GM13977 (cell line): ENCODE measurements at regions not wholly inside any gene's neighbourhood (a gene's known extent, or its start where the extent isn't known, plus 50 kb on each side); places are given as distances from the start of the nearest gene placed in this dataset.

ENCODE experiments used
- DNase-seq: peaks from one replicate; pipeline ENCODE4 v3.0.0; 2012; ENCODE audit warnings: low spot score
- in situ Hi-C: fragments of 300-500 bp; cut with MboI; formaldehyde crosslinking; loops from one replicate; pipeline ENCODE4 v1.12.0; 2022; ENCODE audit warnings: low sequenced_read_pairs, low pct_unique_long_range_greater_than_20kb, mixed read lengths, inconsistent platforms; ENCODE audit not compliant: unreplicated experiment
- TF ChIP-seq, protein P1 (sequence below): IDR thresholded peaks from 2 replicates; pipeline ENCODE4 v1.5.1; 2012; ENCODE audit warnings: mild to moderate bottlenecking, control low read depth; ENCODE audit not compliant: insufficient read depth; ENCODE audit errors: extremely low read depth, missing control alignments

DNA sequence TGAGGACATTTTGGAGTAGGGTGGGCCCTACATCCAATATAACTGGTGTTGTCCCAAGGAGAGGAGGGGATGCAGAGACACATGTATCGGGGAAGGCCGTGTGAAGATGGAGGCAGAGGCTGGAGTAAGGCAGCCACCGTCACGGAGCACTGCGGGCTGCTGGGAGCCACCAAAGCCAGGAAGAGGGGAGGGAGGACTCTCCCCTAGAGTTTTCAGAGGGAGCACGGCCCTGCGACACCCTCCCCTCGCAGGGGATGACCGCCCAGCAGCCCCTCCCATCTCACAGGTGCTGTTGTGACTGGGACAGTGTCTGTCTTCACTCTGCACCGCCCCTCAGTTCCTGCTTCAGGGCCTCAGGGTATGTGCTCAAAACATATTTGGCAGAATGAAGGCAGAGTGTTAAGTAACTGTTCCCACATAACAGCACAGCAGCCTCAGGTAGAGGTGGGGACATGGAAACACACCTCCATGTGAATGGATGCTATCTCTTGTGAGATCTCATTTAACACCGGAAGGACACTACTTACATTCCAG lies 82.2 kb downstream of the RBFOX3 start:
- TF ChIP-seq, protein P1, sequence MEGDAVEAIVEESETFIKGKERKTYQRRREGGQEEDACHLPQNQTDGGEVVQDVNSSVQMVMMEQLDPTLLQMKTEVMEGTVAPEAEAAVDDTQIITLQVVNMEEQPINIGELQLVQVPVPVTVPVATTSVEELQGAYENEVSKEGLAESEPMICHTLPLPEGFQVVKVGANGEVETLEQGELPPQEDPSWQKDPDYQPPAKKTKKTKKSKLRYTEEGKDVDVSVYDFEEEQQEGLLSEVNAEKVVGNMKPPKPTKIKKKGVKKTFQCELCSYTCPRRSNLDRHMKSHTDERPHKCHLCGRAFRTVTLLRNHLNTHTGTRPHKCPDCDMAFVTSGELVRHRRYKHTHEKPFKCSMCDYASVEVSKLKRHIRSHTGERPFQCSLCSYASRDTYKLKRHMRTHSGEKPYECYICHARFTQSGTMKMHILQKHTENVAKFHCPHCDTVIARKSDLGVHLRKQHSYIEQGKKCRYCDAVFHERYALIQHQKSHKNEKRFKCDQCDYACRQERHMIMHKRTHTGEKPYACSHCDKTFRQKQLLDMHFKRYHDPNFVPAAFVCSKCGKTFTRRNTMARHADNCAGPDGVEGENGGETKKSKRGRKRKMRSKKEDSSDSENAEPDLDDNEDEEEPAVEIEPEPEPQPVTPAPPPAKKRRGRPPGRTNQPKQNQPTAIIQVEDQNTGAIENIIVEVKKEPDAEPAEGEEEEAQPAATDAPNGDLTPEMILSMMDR: no peak
- in situ Hi-C loops: no loop called here
- DNase-seq: no peak

DNA sequence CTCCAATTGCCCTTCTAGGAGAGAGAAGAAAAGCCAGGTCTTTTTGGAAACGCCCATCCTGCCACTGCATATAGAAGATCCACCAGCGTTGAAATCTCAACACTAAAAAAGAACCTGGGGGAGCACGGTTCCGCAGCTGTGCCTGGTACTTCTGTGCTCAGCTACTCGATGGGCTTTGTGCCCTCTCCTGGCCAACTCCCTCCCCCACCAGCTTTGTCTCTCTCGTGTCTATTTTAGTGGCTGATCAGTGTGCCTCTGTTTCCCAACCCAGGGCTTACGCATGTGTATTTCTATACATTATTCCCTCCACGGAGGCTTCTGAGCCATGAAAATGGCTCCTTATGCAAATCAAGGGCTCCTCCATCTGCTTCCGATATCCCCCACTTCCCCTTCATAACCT lies 83.5 kb downstream of the RBFOX3 start:
- TF ChIP-seq, protein P1: no peak
- DNase-seq: no peak
- in situ Hi-C loops: no loop called here

DNA sequence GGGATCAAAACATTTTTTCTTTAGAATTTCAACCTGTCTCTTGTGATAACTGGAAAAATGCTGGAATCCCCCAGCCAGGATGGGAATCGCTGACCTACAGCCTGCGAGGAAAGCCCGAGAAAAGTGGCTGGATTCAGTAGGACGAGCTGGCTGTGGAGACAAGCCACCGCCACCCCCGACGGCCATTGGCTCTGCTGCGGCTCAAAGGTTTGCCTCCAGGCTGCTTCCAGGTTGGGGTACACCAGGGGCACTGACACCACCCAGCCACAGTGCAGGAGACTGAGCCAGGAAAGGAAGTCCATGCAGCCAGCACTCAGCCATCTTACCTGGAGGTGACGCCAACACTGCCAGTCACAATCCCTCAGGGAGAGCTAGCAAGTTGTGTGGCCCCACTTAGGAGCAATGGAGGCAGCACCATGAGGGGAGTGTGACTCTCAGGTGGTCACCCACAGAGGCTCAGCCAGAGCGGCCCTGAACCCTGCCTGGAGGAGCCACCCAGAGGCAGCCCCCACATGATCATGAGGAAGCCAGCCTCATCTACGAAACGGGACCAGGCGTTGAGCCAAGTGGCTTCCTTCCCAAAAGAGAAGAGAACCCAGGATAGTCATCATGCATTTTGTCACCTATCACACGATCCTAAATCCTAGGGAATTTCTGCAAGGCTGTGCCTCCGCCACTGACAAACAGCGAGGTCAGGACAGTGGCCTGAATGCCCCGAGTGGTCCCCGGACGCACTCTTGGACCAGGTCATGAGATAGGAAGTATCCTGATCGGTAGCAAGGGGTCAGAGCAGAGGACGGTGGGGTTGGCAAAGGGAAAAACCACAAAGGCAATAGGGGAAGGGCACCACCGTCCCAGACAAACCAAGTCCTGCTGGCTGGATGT lies 84.8 kb downstream of the RBFOX3 start:
- TF ChIP-seq, protein P1: no peak
- in situ Hi-C loops: no loop called here
- DNase-seq: no peak

DNA sequence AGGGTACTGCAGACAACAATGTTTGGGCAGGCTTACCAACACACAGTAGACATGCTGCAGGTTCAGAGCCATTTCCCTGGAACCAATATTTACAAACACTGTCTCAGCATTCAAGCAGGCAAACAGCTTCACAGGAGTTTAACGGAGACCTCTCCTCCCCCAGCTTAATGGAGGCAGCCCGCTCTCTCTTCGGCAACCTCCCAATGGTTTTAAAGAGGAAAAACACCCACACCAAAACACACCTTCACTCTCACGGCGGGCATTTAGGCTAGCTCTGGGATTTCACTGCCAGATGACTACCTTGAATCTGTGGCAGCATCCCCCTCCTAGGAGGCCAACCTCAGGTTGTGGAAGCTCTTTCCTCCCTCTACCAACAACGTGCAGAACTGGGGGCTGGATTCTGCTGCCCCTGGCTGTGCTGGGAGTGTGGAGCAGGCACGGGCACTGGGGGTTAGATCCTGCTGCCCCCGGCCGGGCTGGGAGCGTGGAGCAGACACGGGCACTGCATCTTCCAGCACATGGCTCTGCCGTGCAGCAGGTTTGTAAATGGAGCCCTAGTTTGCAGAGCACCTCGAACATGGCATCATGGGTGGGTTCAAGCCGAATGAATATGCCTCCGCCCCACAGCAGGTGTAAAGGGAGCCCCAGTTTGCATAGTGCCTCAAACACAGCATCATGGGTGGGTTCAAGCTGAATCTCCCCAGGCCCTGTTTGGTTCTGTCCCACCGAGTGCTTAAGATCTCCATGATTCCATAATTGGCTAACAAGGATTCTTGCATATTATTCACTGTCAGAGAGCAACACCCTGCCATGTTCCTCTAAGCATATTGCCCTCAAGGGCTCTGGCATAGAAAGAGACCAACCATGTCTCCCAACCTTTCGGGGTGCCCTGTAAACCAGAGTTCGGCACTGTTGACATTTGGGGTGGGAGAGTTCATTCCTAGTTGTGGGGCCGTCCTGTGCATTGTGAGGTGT lies 86.4 kb downstream of the RBFOX3 start:
- in situ Hi-C loops: no loop called here
- DNase-seq: no peak
- TF ChIP-seq, protein P1: no peak

GRCh38 chr17:79522414-79522813 lies 88.4 kb downstream of the RBFOX3 start:
- in situ Hi-C loops: no loop called here
- TF ChIP-seq, protein P1: no peak
- DNase-seq: no peak

DNA sequence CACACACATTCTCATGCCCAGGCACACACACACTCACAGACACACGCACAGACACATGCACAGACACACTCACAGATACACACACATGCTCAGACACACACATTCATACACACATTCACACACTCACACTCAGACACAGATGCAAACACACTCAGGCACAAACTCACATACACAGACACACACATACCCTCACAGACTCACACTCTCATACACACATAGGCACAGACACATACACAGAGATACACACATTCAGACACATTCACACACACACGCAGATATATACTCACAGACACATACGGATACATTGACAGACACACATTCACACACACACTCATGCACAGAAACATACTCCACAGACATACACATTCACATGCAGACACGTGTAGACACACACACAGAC lies 89.6 kb downstream of the RBFOX3 start:
- TF ChIP-seq, protein P1: no peak
- in situ Hi-C loops: no loop called here
- no peak for DNase-seq
